ENCODE measurements at regions not wholly inside any gene's neighbourhood (a gene's known extent, or its start where the extent isn't known, plus 50 kb on each side); places are given as distances from the start of the nearest gene placed in this dataset.

- TF ChIP-seq PRDM6 (tag by site-specific recombination; IDR thresholded peaks at IDR 0.05) (no peak), ZNF223 (tag by site-specific recombination; IDR thresholded peaks at IDR 0.05) (no peak), ZBTB8A (tag by site-specific recombination; IDR thresholded peaks at IDR 0.05) (no peak), ZNF639 (tag by site-specific recombination; IDR thresholded peaks at IDR 0.05) (no peak), ZNF837 (tag by site-specific recombination; IDR thresholded peaks at IDR 0.05) (no peak), MEIS1 (CRISPR knock-in tag; IDR thresholded peaks at IDR 0.05; ENCODE audit: borderline replicate concordance) (no peak), MZF1 (tag by site-specific recombination; IDR thresholded peaks at IDR 0.05; ENCODE audit: borderline replicate concordance) (no peak)
Observed at GRCh38 chr13:89862691-89863036, 1484.8 kb upstream of the MIR17HG start (continued).

GRCh38 chr13:89865164-89866064 lies 1482.1 kb upstream of the MIR17HG start:
- no peak overlapping the region for H3K27ac ChIP-seq (ENCODE audit: extremely low read depth, low read depth, low read length)
- ChIA-PET CTCF (interaction anchor here (0.7 kb wide), 1 partner anchor 58 kb away, joined by 4 read pairs; no protein-coding TSS in a partner anchor), POLR2A (no interaction called here)
- no peaks in the 10 kb centered on the region for H3K36me3 ChIP-seq (ENCODE audit: control insufficient read depth in 2 of 2, insufficient read depth in 1 of 2, low read length in 2 of 2)
- H3K4me3 ChIP-seq (ENCODE audit: low read depth, low read length), result no peak overlapping the region
- H3K4me1 ChIP-seq (ENCODE audit: control insufficient read depth, insufficient read depth, low read length), result no peaks in the 10 kb centered on the region
- H3K9me3 ChIP-seq (ENCODE audit: control insufficient read depth, insufficient read depth, low read depth, low read length), result no peaks in the 10 kb centered on the region
- TF ChIP-seq ZNF18 (tag by site-specific recombination; IDR thresholded peaks at IDR 0.05) (no peak), ZFHX2 (tag by site-specific recombination; conservative IDR thresholded peaks at IDR 0.05) (no peak), ZNF148 (tag by site-specific recombination; IDR thresholded peaks at IDR 0.05; ENCODE audit: borderline replicate concordance) (no peak), KLF7 (tag by site-specific recombination; IDR thresholded peaks at IDR 0.05; ENCODE audit: borderline replicate concordance) (no peak), PRDM2 (tag by site-specific recombination; IDR thresholded peaks at IDR 0.05; ENCODE audit: borderline replicate concordance) (no peak), OSR2 (tag by site-specific recombination; IDR thresholded peaks at IDR 0.05) (no peak), ZNF19 (tag by site-specific recombination; IDR thresholded peaks at IDR 0.05; ENCODE audit: low read depth) (no peak), ZNF24 (tag by site-specific recombination; IDR thresholded peaks at IDR 0.05) (no peak), SP2 (tag by site-specific recombination; IDR thresholded peaks at IDR 0.05) (no peak), ZNF221 (tag by site-specific recombination; IDR thresholded peaks at IDR 0.05; ENCODE audit: borderline replicate concordance) (no peak), ZNF133 (tag by site-specific recombination; IDR thresholded peaks at IDR 0.05) (no peak)

All from HEK293 (cell line).